Spleen (tissue), 7 donors: ENCODE measurements at regions not wholly inside any gene's neighbourhood (a gene's known extent, or its start where the extent isn't known, plus 50 kb on each side); places are given as distances from the start of the nearest gene placed in this dataset.

Experiments
- CTCF ChIP-seq, 11 experiments: fragments of 200-600 bp in 7 of 11; fragments of 450-650 bp in 4 of 11; sonication (generic) in 4 of 11; IDR thresholded peaks in 8 of 11; conservative IDR thresholded peaks in 3 of 11; 1 replicate in 7 of 11; 2 replicates in 4 of 11; pipeline versions ENCODE4 v1.4.0 to v1.8.0; 2016 to 2021; ENCODE audit warnings: antibody characterized with exemption in 11 of 11, inconsistent platforms in 4 of 11, mild to moderate bottlenecking in 1 of 11
- POLR2A ChIP-seq, 3 donors: fragments of 450-650 bp; IDR thresholded peaks; one replicate each; pipeline ENCODE4 v1.5.1; 2017; ENCODE audit warnings: antibody characterized with exemption in 3 of 3, mild to moderate bottlenecking in 1 of 3
- donor health status: DM: no; HTN: no; CAD: no; lungs with moderate emphysema.
- donor health status: DM: no; HTN: no; CAD: no.
- donor health status: DM: no; HTN: no; CAD: no.

GRCh38 chr1:62964141-62964540 is 180.2 kb downstream of the ATG4C start:
- TF ChIP-seq POLR2A (IDR thresholded peaks at IDR 0.05): no peak
- TF ChIP-seq CTCF (IDR thresholded peaks at IDR 0.05 in 8 of 11, conservative IDR thresholded peaks at IDR 0.05 in 3 of 11): no peak
